B cell (primary cell): ENCODE measurements at regions not wholly inside any gene's neighbourhood (a gene's known extent, or its start where the extent isn't known, plus 50 kb on each side); places are given as distances from the start of the nearest gene placed in this dataset.

Source experiments
- ATAC-seq: fragments of 200-7000 bp; cut with Tn5 transposase; one replicate; pipeline ENCODE4 v1.10.0; 2021; ENCODE audit warnings: low read depth, mild to moderate bottlenecking, moderate number of reproducible peaks, moderate library complexity
- CTCF ChIA-PET: fragments of 350-600 bp; sonication (Branson Sonifier 250); formaldehyde crosslinking; loops from one replicate; lab custom pipeline; 2021; ENCODE audit warnings: antibody characterized with exemption, inconsistent platforms; lab: Charles Lee
- POLR2A ChIA-PET: fragments of 350-600 bp; sonication (Branson Sonifier 250); formaldehyde crosslinking; loops from one replicate; lab custom pipeline; 2021; ENCODE audit warnings: antibody characterized with exemption; lab: Charles Lee
- DNase-seq: peaks from one replicate; pipeline ENCODE4 v3.0.0; 2013
- H2AFZ ChIP-seq: 2 replicates; pipeline ENCODE4 v1.6.1; 2012; ENCODE audit warnings: mild to moderate bottlenecking, low read depth, low read length; ENCODE audit not compliant: insufficient read depth, poor library complexity, severe bottlenecking
- H3K27ac ChIP-seq, 2 donors: 1 replicate in 1 of 2; 2 replicates in 1 of 2; pipeline ENCODE4 v1.5.1; 2012 to 2013; ENCODE audit warnings: low read length in 2 of 2, mild to moderate bottlenecking in 2 of 2, moderate library complexity in 1 of 2
- H3K27me3 ChIP-seq, 4 experiments: fragments of 200-600 bp in 1 of 4; sonication (generic) in 1 of 4; replicated peaks in 1 of 4; 1 replicate in 2 of 4; 2 replicates in 2 of 4; pipeline versions ENCODE4 v1.6.1 to v1.7.0; 2013 to 2016; ENCODE audit warnings: low read length in 3 of 4, mild to moderate bottlenecking in 2 of 4, mixed read lengths in 1 of 4, moderate library complexity in 1 of 4; ENCODE audit not compliant: insufficient read depth in 4 of 4, control insufficient read depth in 3 of 4; ENCODE audit errors: control extremely low read depth in 1 of 4
- H3K36me3 ChIP-seq, 2 experiments: replicated peaks in 1 of 2; 1 replicate in 1 of 2; 2 replicates in 1 of 2; pipeline versions ENCODE4 v1.6.1 to v1.7.1; 2013; ENCODE audit warnings: low read length in 1 of 2; ENCODE audit not compliant: insufficient read depth in 2 of 2, control insufficient read depth in 1 of 2; ENCODE audit errors: control extremely low read depth in 1 of 2, extremely low read depth in 1 of 2
- H3K4me1 ChIP-seq, 2 donors: fragments of 200-600 bp in 1 of 2; sonication (generic) in 1 of 2; 1 replicate in 1 of 2; 2 replicates in 1 of 2; pipeline versions ENCODE4 v1.5.1 to v1.6.1; 2013 to 2017; ENCODE audit warnings: low read length in 2 of 2; ENCODE audit not compliant: control insufficient read depth in 2 of 2, insufficient read depth in 2 of 2
- H3K4me2 ChIP-seq: replicated peaks from 2 replicates; pipeline ENCODE3; 2012; ENCODE audit warnings: mild to moderate bottlenecking, low read depth, low read length; ENCODE audit not compliant: poor library complexity, severe bottlenecking
- H3K4me3 ChIP-seq, 5 experiments: fragments of 200-600 bp in 1 of 5; sonication (generic) in 1 of 5; 1 replicate in 3 of 5; 2 replicates in 2 of 5; pipeline versions ENCODE4 v1.5.1 to v1.7.0; 2011 to 2016; ENCODE audit warnings: low read length in 4 of 5, mild to moderate bottlenecking in 4 of 5, low read depth in 2 of 5, control low read depth in 1 of 5, moderate library complexity in 1 of 5; ENCODE audit not compliant: insufficient read depth in 1 of 5; ENCODE audit errors: control extremely low read depth in 1 of 5, extremely low read depth in 1 of 5
- H3K79me2 ChIP-seq: fragments of 200-600 bp; sonication (generic); one replicate; pipeline ENCODE4 v1.6.0; 2016; ENCODE audit warnings: low read length; ENCODE audit not compliant: control insufficient read depth, insufficient read depth
- H3K9ac ChIP-seq: fragments of 200-600 bp; sonication (generic); 2 replicates; pipeline ENCODE4 v1.6.1; 2017; ENCODE audit warnings: mild to moderate bottlenecking, low read length, moderate library complexity
- H3K9me3 ChIP-seq, 3 donors: one replicate each; pipeline versions ENCODE4 v1.6.1 to v1.7.1; 2013; ENCODE audit warnings: low read length in 2 of 3; ENCODE audit not compliant: control insufficient read depth in 2 of 3, insufficient read depth in 1 of 3; ENCODE audit errors: control extremely low read depth in 1 of 3
- H4K20me1 ChIP-seq: 2 replicates; pipeline ENCODE4 v1.6.0; 2012; ENCODE audit warnings: mild to moderate bottlenecking, low read length; ENCODE audit not compliant: insufficient read depth, control insufficient read depth, poor library complexity, severe bottlenecking
- H3K27ac Mint-ChIP-seq: one replicate; pipeline ENCODE4 v1.8.0; 2021; ENCODE audit warnings: mixed read lengths
- H3K27me3 Mint-ChIP-seq: one replicate; pipeline ENCODE4 v1.8.0; 2021; ENCODE audit warnings: mixed read lengths
- H3K4me1 Mint-ChIP-seq: one replicate; pipeline ENCODE4 v1.8.0; 2021; ENCODE audit warnings: mixed read lengths
- H3K4me3 Mint-ChIP-seq: one replicate; pipeline ENCODE4 v1.8.0; 2021; ENCODE audit warnings: mixed read lengths
- H3K9me3 Mint-ChIP-seq: one replicate; pipeline ENCODE4 v1.8.0; 2022; ENCODE audit warnings: mixed read lengths; ENCODE audit not compliant: insufficient read depth
- CTCF ChIP-seq: fragments of 200-600 bp; IDR thresholded peaks from one replicate; pipeline ENCODE4 v1.8.0; 2022; ENCODE audit warnings: antibody characterized with exemption, mild to moderate bottlenecking
- EZH2 ChIP-seq: IDR thresholded peaks from 2 replicates; pipeline ENCODE4 v1.6.1; 2012; ENCODE audit warnings: borderline replicate concordance, low read depth, mild to moderate bottlenecking, moderate library complexity, low read length; ENCODE audit not compliant: insufficient read depth, poor library complexity, severe bottlenecking
- WGBS: methylation state at CpG from one replicate; pipeline ENCODE4 v1.1.5; 2013; ENCODE audit warnings: missing lambda C conversion rate; ENCODE audit not compliant: insufficient coverage; 5-methylcytosine and 5-hydroxymethylcytosine counted together
- intact Hi-C: fragments of 100-400 bp; cut with micrococcal nuclease; formaldehyde crosslinking; loops from one replicate; pipeline ENCODE4 v1.10.0; 2022

- Histone ChIP-seq H3K4me3 (no peak overlapping the region), H3K4me2 (no peak overlapping the region), H3K79me2 (no peaks in the 10 kb centered on the region), H3K27me3 (no peaks in the 10 kb centered on the region), H3K36me3 (no peaks in the 10 kb centered on the region), H3K4me1 (no peaks in the 10 kb centered on the region), H3K9me3 (peaks cover 0 to 2% (median 0%) of the 10 kb centered on the region in 3 donors), H3K27ac (no peak overlapping the region), H2AFZ (no peak overlapping the region), H4K20me1 (no peaks in the 10 kb centered on the region), H3K9ac (no peak overlapping the region)
- Mint-ChIP-seq H3K4me1 (no peaks in the 10 kb centered on the region), H3K9me3 (no peaks in the 10 kb centered on the region), H3K27ac (no peak overlapping the region), H3K27me3 (no peaks in the 10 kb centered on the region), H3K4me3 (no peak overlapping the region)
- ChIA-PET POLR2A (no interaction called here), CTCF (no interaction called here)
- intact Hi-C loops = no loop called here
- no peak for DNase-seq
- ATAC-seq = no peak
- 90% methylated on average over 2 of the region's 4 CpGs for WGBS
- TF ChIP-seq CTCF (no peak), EZH2 (no peak)
These were observed 186.8 kb upstream of the PABPC4L start for GRCh38 chr4:134388351-134388750.

GRCh38 chr4:134382478-134383227 is 181.1 kb upstream of the PABPC4L start:
- Histone ChIP-seq H3K79me2 (no peaks in the 10 kb centered on the region), H3K4me3 (no peak overlapping the region)
- POLR2A ChIA-PET = no interaction called here

More at GRCh38 chr4:134382478-134383227, 181.1 kb upstream of the PABPC4L start:
- Mint-ChIP-seq H3K27me3 (no peaks in the 10 kb centered on the region), H3K4me3 (no peak overlapping the region), H3K27ac (no peak overlapping the region), H3K4me1 (no peaks in the 10 kb centered on the region), H3K9me3 (no peaks in the 10 kb centered on the region)
- no peak overlapping the region for H2AFZ ChIP-seq
- H3K4me2 ChIP-seq = no peak overlapping the region
- no peaks in the 10 kb centered on the region for H3K36me3 ChIP-seq
- no peak overlapping the region for H3K27ac ChIP-seq
- H3K27me3 ChIP-seq = no peaks in the 10 kb centered on the region
- CTCF ChIA-PET = no interaction called here
- H3K9ac ChIP-seq = no peak overlapping the region
- no peak for ATAC-seq
- intact Hi-C loops = no loop called here
- H3K9me3 ChIP-seq = peaks cover 0 to 2% (median 1%) of the 10 kb centered on the region in 3 donors
- DNase-seq = no peak
- no peak for TF ChIP-seq EZH2
- TF ChIP-seq CTCF = no peak
- no peaks in the 10 kb centered on the region for H4K20me1 ChIP-seq
- no peaks in the 10 kb centered on the region for H3K4me1 ChIP-seq
